AML-193 (cell line): ENCODE measurements at regions not wholly inside any gene's neighbourhood (a gene's known extent, or its start where the extent isn't known, plus 50 kb on each side); places are given as distances from the start of the nearest gene placed in this dataset.

Experiments used
- DNase-seq, 2 experiments: peaks; one replicate each; lab custom pipeline; 2025; lab: John Stamatoyannopoulos, UW

DNA sequence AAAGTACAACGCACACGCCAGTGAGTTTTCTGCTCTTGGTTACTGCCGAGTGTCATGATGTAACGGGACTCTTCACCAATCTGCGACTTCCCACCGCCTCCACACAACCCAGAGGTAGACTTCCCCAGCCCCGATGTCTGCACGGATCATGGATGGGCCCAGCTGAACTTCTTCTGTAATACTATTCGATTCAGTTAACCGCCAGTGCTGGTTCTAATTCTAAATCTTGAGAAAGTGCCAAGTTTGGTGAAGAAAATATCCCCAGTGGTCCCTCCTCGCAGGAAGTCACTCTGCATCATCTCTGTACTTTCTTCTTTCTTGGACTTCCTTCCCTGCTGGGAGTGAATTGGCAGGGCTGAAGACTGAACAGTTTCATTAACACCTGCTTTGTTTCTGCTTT lies 77.6 kb upstream of the SLC35F4 start:
- no peak for DNase-seq

DNA sequence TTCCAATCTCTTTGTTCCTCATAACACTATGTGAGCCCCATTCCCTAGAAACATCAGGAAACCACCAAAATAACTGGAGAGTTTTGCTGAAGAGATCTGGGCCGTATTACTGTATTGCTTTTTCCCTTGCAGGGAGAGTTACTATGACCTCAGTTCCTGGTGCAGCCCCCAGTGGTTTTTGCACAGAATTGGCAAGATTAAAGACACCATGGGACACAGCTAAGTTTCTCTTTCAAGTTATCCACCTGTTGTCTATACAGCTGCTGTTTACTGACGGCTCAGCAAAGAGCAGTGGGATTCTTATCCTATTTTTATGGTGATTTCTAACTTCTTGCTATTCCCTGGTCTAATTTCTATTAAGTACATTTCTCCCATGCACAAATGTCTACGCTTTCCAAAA lies 77.1 kb upstream of the SLC35F4 start:
- DNase-seq: no peak

DNA sequence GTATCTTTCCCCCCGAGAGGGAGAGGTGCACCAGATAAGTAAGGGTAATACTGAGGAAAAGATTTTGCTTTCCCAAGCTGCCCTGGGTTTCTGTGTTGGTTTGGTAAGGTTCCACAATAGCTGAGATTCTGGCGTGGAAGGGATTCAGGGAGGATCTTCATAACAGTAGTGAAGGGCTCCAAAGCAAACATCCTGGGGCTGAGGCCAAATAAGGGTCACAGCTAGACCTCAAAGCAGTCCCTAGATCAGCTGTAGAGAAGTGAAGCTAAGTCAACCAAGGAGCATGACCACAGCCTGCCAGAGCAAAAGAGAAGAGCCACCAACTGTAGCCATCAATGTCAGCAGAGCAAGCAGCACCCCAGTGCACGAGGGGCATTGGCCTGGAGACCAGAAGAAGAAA lies 73.2 kb upstream of the SLC35F4 start:
- no peak for DNase-seq

DNA sequence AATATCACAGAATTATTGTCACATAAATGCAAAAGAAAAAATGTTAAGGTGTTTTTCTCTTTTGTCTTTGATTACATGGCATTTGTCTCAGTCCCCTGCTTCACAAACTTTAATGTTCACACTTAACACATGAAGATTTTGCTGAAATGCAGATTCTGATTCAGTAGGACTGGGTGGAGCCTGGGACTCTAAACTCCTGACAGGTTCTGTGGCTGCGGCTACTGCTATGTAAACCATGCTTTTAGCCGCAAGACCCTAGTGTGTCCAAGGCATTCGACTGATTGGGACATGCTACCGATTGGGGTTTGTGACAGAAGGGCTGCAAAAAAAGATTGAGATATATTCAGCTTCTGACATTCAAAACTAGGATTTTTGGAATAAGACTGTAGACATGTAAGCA lies 72.6 kb upstream of the SLC35F4 start:
- no peak for DNase-seq

DNA sequence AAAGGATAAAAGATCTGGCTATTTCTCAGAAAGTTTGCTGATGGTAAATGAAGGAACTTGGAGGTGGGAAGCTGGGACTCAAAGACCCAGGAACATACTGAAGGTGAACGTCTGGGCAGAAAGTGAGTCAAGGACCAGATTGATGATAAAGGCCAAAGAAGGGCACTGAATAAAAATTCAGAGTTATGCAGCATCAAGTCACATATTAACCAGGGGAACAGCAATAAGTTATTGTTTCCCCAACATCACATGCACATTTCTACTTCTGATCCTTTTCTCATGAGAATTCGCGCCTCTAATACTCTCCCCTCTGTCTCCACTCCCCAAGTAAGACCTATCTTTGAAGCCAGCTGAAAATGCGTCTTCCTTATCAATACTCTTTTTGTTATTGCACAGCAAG lies 71.8 kb upstream of the SLC35F4 start:
- no peak for DNase-seq

DNA sequence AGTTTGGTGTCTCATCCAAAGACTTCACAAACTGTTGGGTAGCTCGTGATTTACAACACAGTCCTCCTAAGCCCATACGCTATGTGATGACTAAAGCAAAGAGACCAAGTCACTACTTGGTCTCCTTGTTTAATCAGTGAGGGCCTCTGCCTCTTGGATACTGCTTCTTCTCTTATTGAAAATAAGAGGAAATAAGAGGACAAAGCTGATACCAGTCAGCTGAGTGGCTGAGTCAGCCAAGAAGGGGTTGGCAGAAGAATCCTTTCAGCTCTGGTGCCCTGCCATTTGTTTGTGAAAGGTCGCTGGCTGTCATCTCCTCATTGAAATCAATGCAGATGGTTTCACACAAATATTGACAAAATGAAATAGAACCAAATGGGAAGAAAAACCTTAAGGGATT lies 67.5 kb upstream of the SLC35F4 start:
- no peak for DNase-seq

DNA sequence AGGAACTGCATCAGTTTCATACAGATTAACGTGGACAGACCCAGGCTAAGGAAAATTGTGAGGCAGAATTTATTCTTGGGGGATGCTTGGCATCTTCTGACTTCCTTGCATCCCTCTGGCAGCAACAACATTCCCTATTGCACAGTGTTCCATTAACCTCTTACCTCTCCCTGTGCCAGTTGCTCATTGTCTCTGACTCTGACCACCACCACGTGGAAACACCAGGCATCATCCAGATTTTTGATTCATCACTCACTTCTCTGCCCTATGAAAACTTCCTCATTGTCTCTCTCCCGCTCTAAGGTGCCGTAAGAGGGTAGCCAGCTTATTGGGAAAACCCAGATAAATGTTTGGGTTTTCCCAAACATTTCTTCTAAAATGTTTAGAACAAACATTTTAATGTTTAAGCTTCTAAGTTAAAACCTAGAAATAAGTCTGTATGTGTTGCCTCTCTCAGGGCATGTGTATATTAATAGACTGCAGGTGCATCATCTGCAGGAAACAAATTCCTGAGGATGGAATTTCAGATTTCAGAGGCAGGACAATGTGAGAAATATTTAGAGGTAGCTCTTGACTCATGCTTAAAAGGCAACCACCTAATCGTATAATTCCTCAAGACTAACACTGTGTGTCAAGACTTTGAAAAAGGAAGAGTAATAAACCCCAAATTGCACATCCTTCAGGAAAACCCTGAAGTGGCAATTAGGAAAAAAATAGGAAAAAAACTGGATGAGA lies 64.5 kb upstream of the SLC35F4 start:
- DNase-seq: no peak

DNA sequence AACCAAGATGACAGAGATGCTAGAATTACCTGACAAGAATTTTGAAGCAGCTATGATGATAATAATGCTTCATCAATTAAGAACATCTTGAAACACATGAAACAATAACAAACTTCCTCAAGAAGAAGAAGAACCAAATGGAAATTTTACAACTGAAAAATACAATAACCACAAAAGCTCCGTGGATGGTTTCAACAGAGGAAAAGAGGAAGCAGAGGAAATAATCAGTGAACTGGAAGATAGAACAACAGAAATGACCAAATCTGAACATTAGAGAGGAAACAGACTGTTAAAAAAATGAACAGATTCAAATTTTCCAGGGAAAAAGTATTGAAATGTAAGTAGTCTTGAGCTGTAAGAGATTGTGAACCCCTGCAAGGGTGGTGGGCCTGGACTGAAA lies 62.8 kb upstream of the SLC35F4 start:
- DNase-seq: peak in 1 of 2 experiments; percentile 4

DNA sequence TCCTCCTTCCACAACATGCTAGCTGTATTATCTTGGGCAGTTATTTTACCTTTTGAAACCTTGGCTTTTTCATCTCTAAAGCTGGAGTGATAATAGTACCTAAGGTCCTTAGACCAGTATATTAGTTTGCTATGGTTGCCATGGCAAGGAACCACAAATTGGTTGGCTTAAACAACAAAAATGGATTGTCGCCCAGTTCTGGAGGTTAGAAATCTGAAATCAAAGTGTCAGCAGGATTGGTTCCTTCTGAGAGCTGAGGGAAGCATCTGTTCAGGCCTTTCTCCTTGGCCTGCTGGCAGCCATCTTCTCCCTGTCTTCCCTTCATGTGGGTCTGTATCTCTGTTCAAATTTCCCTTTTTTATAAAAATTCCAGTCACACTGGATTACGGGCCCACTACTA lies 55.5 kb upstream of the SLC35F4 start:
- no peak for DNase-seq

DNA sequence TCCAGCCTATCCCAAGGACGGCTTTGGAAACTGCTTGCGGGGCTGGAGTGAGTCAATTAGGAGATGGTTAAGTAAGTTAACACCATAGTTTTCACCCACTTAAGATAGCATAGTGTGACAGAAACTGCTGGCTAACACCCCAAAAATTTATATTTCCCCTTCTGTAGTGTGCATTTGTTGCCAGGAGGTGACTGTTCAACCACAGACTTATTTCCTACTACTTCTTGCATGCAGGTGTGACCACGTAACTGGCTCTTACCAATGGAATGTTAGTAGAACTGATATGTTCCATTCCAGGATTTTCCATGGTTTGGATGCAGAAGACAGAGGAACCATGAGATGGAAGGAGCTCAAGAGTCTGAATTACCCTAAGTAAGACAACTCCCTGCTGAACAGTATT lies 52.9 kb upstream of the SLC35F4 start:
- DNase-seq: no peak
